ENCODE measurements at regions not wholly inside any gene's neighbourhood (a gene's known extent, or its start where the extent isn't known, plus 50 kb on each side); places are given as distances from the start of the nearest gene placed in this dataset.

- FAIRE-seq (no peak), DNase-seq (ENCODE audit: insufficient read length, low spot score) (no peak)
- no peak for TF ChIP-seq CTCF (IDR thresholded peaks at IDR 0.05; ENCODE audit: insufficient read depth, missing control alignments)
These were observed 368.8 kb downstream of the AASDHPPT start for GRCh38 chr11:106446302-106446701.

GRCh38 chr11:106446955-106447354 lies 369.5 kb downstream of the AASDHPPT start:
- FAIRE-seq = no peak
- no peak for DNase-seq (ENCODE audit: insufficient read length, low spot score)
- no peak for TF ChIP-seq CTCF (IDR thresholded peaks at IDR 0.05; ENCODE audit: insufficient read depth, missing control alignments)

- DNase-seq (ENCODE audit: insufficient read length, low spot score) (no peak), FAIRE-seq (no peak)
- TF ChIP-seq CTCF (IDR thresholded peaks at IDR 0.05; ENCODE audit: insufficient read depth, missing control alignments) = no peak
These were observed 370.2 kb downstream of the AASDHPPT start for GRCh38 chr11:106447631-106448191.

- FAIRE-seq (no peak), DNase-seq (ENCODE audit: insufficient read length, low spot score) (no peak)
- no peak for TF ChIP-seq CTCF (IDR thresholded peaks at IDR 0.05; ENCODE audit: insufficient read depth, missing control alignments)
These were observed 372.3 kb downstream of the AASDHPPT start for GRCh38 chr11:106449763-106450162.

- no peak for DNase-seq (ENCODE audit: insufficient read length, low spot score)
- no peak for FAIRE-seq
- TF ChIP-seq CTCF (IDR thresholded peaks at IDR 0.05; ENCODE audit: insufficient read depth, missing control alignments) = no peak
These were observed 373.9 kb downstream of the AASDHPPT start for GRCh38 chr11:106451228-106451922.

GRCh38 chr11:106456647-106457046 lies 379.2 kb downstream of the AASDHPPT start:
- no peak for TF ChIP-seq CTCF (IDR thresholded peaks at IDR 0.05; ENCODE audit: insufficient read depth, missing control alignments)
- no peak for DNase-seq (ENCODE audit: insufficient read length, low spot score)
- FAIRE-seq = no peak

- FAIRE-seq (no peak), DNase-seq (ENCODE audit: insufficient read length, low spot score) (no peak)
- TF ChIP-seq CTCF (IDR thresholded peaks at IDR 0.05; ENCODE audit: insufficient read depth, missing control alignments) = no peak
These were observed 380.3 kb downstream of the AASDHPPT start for GRCh38 chr11:106457727-106458126.
